ENCODE measurements at regions not wholly inside any gene's neighbourhood (a gene's known extent, or its start where the extent isn't known, plus 50 kb on each side); places are given as distances from the start of the nearest gene placed in this dataset.

DNA sequence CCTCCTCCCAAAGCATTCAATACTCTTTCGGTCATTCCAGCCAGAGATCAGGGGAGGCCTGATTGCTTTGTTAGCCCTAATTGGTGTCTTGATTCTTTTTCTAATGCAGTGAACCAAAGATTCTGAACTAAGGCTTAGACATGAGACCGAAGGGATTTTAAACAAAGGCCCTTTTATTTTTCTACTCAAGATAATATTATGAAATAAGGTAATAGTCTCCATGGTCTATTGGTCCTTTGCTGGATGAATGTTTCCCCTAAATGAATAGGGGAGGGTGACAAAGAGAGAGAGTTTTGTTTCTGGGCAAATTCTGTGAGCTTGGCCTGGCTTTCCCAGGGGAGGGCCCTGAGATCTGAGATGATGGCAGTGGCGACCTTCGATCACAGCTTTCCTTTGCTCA, 449.1 kb downstream of the TYW1 start:
- no peak for TF ChIP-seq POLR2A (IDR thresholded peaks at IDR 0.05)
- TF ChIP-seq, protein P1, sequence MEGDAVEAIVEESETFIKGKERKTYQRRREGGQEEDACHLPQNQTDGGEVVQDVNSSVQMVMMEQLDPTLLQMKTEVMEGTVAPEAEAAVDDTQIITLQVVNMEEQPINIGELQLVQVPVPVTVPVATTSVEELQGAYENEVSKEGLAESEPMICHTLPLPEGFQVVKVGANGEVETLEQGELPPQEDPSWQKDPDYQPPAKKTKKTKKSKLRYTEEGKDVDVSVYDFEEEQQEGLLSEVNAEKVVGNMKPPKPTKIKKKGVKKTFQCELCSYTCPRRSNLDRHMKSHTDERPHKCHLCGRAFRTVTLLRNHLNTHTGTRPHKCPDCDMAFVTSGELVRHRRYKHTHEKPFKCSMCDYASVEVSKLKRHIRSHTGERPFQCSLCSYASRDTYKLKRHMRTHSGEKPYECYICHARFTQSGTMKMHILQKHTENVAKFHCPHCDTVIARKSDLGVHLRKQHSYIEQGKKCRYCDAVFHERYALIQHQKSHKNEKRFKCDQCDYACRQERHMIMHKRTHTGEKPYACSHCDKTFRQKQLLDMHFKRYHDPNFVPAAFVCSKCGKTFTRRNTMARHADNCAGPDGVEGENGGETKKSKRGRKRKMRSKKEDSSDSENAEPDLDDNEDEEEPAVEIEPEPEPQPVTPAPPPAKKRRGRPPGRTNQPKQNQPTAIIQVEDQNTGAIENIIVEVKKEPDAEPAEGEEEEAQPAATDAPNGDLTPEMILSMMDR (IDR thresholded peaks at IDR 0.05 in 4 of 5, conservative IDR thresholded peaks at IDR 0.05 in 1 of 5), result no peak

All from gastrocnemius medialis (tissue), 4 donors.